SK-N-SH (cell line): ENCODE measurements at regions not wholly inside any gene's neighbourhood (a gene's known extent, or its start where the extent isn't known, plus 50 kb on each side); places are given as distances from the start of the nearest gene placed in this dataset.

ENCODE experiments used
- CTCF ChIA-PET: fragments of 300-600, 350-600 bp; formaldehyde crosslinking; extraction: SDS; loops from one replicate; lab custom pipeline; 2021; lab: Yijun Ruan, JAX
- POLR2A ChIA-PET: fragments of 350-600 bp; sonication (Branson Sonifier 250); formaldehyde crosslinking; extraction: SDS; loops from one replicate; lab custom pipeline; 2020; ENCODE audit warnings: antibody characterized with exemption, inconsistent platforms; lab: Yijun Ruan, JAX
- DNase-seq: peaks from one replicate; pipeline ENCODE4 v3.0.0; 2012
- H2AFZ ChIP-seq: fragments of 200-600 bp; sonication (generic); 2 replicates; pipeline ENCODE4 v1.8.1; 2016; ENCODE audit warnings: antibody characterized with exemption, mild to moderate bottlenecking, low read depth
- H3F3A ChIP-seq: fragments of 200-600 bp; sonication (generic); replicated peaks from 2 replicates; pipeline ENCODE3; 2016; ENCODE audit warnings: antibody characterized with exemption, mild to moderate bottlenecking; ENCODE audit not compliant: insufficient read depth
- H3K27ac ChIP-seq, 2 experiments: fragments of 200-500 bp in 1 of 2; fragments of 200-600 bp in 1 of 2; sonication (Bioruptor generic) in 1 of 2; sonication (generic), shearing (Covaris generic) in 1 of 2; 2 replicates each; pipeline versions ENCODE4 v1.5.1 to v1.6.1; 2014 to 2016; ENCODE audit warnings: low read depth in 2 of 2, inconsistent platforms in 1 of 2, low read length in 1 of 2, mild to moderate bottlenecking in 1 of 2, mixed read lengths in 1 of 2
- H3K27me3 ChIP-seq: fragments of 200-600 bp; sonication (generic), shearing (Covaris generic); 2 replicates; pipeline ENCODE4 v1.6.1; 2016; ENCODE audit warnings: mixed run types; ENCODE audit not compliant: insufficient read depth
- H3K36me3 ChIP-seq, 2 experiments: fragments of 200-500 bp in 1 of 2; fragments of 200-600 bp in 1 of 2; sonication (Bioruptor generic) in 1 of 2; sonication (generic) in 1 of 2; replicated peaks in 1 of 2; 2 replicates each; pipeline versions ENCODE3 to v1.5.1; 2014 to 2016; ENCODE audit warnings: low read length in 1 of 2, mild to moderate bottlenecking in 1 of 2; ENCODE audit not compliant: insufficient read depth in 2 of 2, control insufficient read depth in 1 of 2
- H3K4me1 ChIP-seq, 2 experiments: fragments of 200-500 bp in 1 of 2; fragments of 200-600 bp in 1 of 2; sonication (Bioruptor generic) in 1 of 2; sonication (generic), shearing (Covaris generic) in 1 of 2; 2 replicates each; pipeline versions ENCODE4 v1.5.1 to v1.6.1; 2014 to 2016; ENCODE audit warnings: low read depth in 1 of 2, low read length in 1 of 2, mixed run types in 1 of 2; ENCODE audit not compliant: insufficient read depth in 2 of 2, control insufficient read depth in 1 of 2
- H3K4me2 ChIP-seq: fragments of 200-600 bp; sonication (generic), shearing (Covaris generic); 2 replicates; pipeline ENCODE4 v1.6.1; 2017; ENCODE audit warnings: mixed run types
- H3K4me3 ChIP-seq, 2 experiments: fragments of 200-500 bp in 1 of 2; fragments of 200-600 bp in 1 of 2; sonication (Bioruptor generic) in 1 of 2; sonication (generic), shearing (Covaris generic) in 1 of 2; 2 replicates each; pipeline versions ENCODE4 v1.5.1 to v1.8.1; 2014 to 2016; ENCODE audit warnings: low read depth in 2 of 2, inconsistent platforms in 1 of 2, low read length in 1 of 2, mild to moderate bottlenecking in 1 of 2, mixed read lengths in 1 of 2, moderate library complexity in 1 of 2
- H3K79me2 ChIP-seq: fragments of 200-600 bp; sonication (generic); 2 replicates; pipeline ENCODE4 v1.8.1; 2017; ENCODE audit warnings: mild to moderate bottlenecking; ENCODE audit not compliant: insufficient read depth
- H3K9ac ChIP-seq: fragments of 200-600 bp; sonication (generic); 2 replicates; pipeline ENCODE4 v1.6.1; 2017; ENCODE audit warnings: mixed run types
- H3K9me2 ChIP-seq: fragments of 200-600 bp; sonication (generic); 2 replicates; pipeline ENCODE4 v1.6.1; 2017; ENCODE audit warnings: mixed run types
- H3K9me3 ChIP-seq: fragments of 200-600 bp; sonication (generic); 2 replicates; pipeline ENCODE4 v1.6.1; 2017; ENCODE audit warnings: mixed run types, mild to moderate bottlenecking, moderate library complexity
- H4K20me1 ChIP-seq: fragments of 200-600 bp; sonication (generic); 2 replicates; pipeline ENCODE4 v1.6.1; 2017; ENCODE audit warnings: mild to moderate bottlenecking, mixed run types; ENCODE audit not compliant: insufficient read depth
- CHD2 ChIP-seq: fragments of 150-350 bp; IDR thresholded peaks from 2 replicates; pipeline ENCODE4 v1.6.1; 2018; ENCODE audit warnings: low read length; ENCODE audit not compliant: partially characterized antibody
- EZH2phosphoT487 ChIP-seq: fragments of 200-600 bp; sonication (generic); IDR thresholded peaks from 2 replicates; pipeline ENCODE4 v1.6.1; 2017; ENCODE audit warnings: low read depth, mixed run types, mild to moderate bottlenecking, antibody characterized with exemption, moderate library complexity, borderline replicate concordance
- FOSL2 ChIP-seq: IDR thresholded peaks from 2 replicates; pipeline ENCODE4 v1.4.0; 2012; ENCODE audit warnings: low read depth, mild to moderate bottlenecking, moderate library complexity, borderline replicate concordance
- FOXM1 ChIP-seq: IDR thresholded peaks from 2 replicates; pipeline ENCODE4 v1.4.0; 2012; ENCODE audit warnings: low read depth, mild to moderate bottlenecking
- JUND ChIP-seq: IDR thresholded peaks from 2 replicates; pipeline ENCODE4 v1.4.0; 2012
- MEF2A ChIP-seq: IDR thresholded peaks from 2 replicates; pipeline ENCODE4 v1.4.0; 2012; ENCODE audit warnings: low read depth, borderline replicate concordance
- RAD21 ChIP-seq: IDR thresholded peaks from 2 replicates; pipeline ENCODE4 v1.6.1; 2012; ENCODE audit warnings: mild to moderate bottlenecking, low read length
- RCOR1 ChIP-seq: fragments of 150-350 bp; IDR thresholded peaks from 2 replicates; pipeline ENCODE4 v1.6.1; 2017; ENCODE audit warnings: antibody characterized with exemption, low read length
- RFX5 ChIP-seq: IDR thresholded peaks from 2 replicates; pipeline ENCODE4 v1.6.1; 2012; ENCODE audit warnings: mild to moderate bottlenecking, improper control_type of control experiment, low read length
- RXRA ChIP-seq: IDR thresholded peaks from 2 replicates; pipeline ENCODE4 v1.4.0; 2012; ENCODE audit warnings: low read depth, mild to moderate bottlenecking, borderline replicate concordance
- SIN3A ChIP-seq: IDR thresholded peaks from 2 replicates; pipeline ENCODE4 v1.6.1; 2012; ENCODE audit warnings: low read depth, mild to moderate bottlenecking, low read length, moderate library complexity, borderline replicate concordance
- WGBS: methylation state at CpG from one replicate; pipeline ENCODE4 v1.1.6; 2017; ENCODE audit warnings: low lambda C conversion rate; 5-methylcytosine and 5-hydroxymethylcytosine counted together
- TF ChIP-seq, protein P1 (sequence below): fragments of 200-600 bp; sonication (generic); IDR thresholded peaks from 2 replicates; pipeline ENCODE4 v1.6.1; 2017; ENCODE audit warnings: antibody characterized with exemption, mild to moderate bottlenecking, moderate library complexity
- TF ChIP-seq, protein P2 (sequence below): IDR thresholded peaks from 2 replicates; pipeline ENCODE4; 2012
- TF ChIP-seq, protein P3 (sequence below): IDR thresholded peaks from 2 replicates; pipeline ENCODE4 v1.6.1; 2012; ENCODE audit warnings: mild to moderate bottlenecking, low read depth, low read length, moderate library complexity
- TF ChIP-seq, protein P4 (sequence below): fragments of 150-350 bp; IDR thresholded peaks from 2 replicates; pipeline ENCODE4 v1.6.1; 2017; ENCODE audit warnings: antibody characterized with exemption, low read length, low read depth, borderline replicate concordance

DNA sequence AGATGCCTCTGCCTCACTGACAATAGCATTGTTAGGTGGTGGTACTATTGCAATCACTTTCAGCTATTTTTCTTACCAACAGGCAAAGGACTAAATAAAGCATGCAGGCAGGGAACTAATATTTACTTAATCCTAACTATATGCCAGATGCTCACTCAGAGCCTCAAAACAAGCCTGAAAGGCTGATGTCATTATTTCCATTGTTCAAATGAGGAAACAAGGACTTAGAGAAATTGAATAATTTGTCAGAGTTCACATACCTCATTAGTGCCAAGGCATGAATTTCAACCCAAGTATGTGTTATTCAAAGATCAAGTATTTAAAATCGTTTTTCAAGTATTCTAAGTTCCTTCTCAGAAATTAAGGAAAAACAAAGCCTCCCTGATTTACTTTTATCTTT lies 374.9 kb upstream of the TECRL start:
- TF ChIP-seq CHD2 = no peak
- no peak for TF ChIP-seq RCOR1
- TF ChIP-seq RAD21 = no peak
- TF ChIP-seq, protein P1, sequence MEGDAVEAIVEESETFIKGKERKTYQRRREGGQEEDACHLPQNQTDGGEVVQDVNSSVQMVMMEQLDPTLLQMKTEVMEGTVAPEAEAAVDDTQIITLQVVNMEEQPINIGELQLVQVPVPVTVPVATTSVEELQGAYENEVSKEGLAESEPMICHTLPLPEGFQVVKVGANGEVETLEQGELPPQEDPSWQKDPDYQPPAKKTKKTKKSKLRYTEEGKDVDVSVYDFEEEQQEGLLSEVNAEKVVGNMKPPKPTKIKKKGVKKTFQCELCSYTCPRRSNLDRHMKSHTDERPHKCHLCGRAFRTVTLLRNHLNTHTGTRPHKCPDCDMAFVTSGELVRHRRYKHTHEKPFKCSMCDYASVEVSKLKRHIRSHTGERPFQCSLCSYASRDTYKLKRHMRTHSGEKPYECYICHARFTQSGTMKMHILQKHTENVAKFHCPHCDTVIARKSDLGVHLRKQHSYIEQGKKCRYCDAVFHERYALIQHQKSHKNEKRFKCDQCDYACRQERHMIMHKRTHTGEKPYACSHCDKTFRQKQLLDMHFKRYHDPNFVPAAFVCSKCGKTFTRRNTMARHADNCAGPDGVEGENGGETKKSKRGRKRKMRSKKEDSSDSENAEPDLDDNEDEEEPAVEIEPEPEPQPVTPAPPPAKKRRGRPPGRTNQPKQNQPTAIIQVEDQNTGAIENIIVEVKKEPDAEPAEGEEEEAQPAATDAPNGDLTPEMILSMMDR = no peak
- TF ChIP-seq, protein P2, sequence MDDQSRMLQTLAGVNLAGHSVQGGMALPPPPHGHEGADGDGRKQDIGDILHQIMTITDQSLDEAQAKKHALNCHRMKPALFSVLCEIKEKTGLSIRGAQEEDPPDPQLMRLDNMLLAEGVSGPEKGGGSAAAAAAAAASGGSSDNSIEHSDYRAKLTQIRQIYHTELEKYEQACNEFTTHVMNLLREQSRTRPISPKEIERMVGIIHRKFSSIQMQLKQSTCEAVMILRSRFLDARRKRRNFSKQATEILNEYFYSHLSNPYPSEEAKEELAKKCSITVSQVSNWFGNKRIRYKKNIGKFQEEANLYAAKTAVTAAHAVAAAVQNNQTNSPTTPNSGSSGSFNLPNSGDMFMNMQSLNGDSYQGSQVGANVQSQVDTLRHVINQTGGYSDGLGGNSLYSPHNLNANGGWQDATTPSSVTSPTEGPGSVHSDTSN = no peak
- TF ChIP-seq EZH2phosphoT487 = no peak
- no peak for TF ChIP-seq RXRA
- TF ChIP-seq, protein P3, sequence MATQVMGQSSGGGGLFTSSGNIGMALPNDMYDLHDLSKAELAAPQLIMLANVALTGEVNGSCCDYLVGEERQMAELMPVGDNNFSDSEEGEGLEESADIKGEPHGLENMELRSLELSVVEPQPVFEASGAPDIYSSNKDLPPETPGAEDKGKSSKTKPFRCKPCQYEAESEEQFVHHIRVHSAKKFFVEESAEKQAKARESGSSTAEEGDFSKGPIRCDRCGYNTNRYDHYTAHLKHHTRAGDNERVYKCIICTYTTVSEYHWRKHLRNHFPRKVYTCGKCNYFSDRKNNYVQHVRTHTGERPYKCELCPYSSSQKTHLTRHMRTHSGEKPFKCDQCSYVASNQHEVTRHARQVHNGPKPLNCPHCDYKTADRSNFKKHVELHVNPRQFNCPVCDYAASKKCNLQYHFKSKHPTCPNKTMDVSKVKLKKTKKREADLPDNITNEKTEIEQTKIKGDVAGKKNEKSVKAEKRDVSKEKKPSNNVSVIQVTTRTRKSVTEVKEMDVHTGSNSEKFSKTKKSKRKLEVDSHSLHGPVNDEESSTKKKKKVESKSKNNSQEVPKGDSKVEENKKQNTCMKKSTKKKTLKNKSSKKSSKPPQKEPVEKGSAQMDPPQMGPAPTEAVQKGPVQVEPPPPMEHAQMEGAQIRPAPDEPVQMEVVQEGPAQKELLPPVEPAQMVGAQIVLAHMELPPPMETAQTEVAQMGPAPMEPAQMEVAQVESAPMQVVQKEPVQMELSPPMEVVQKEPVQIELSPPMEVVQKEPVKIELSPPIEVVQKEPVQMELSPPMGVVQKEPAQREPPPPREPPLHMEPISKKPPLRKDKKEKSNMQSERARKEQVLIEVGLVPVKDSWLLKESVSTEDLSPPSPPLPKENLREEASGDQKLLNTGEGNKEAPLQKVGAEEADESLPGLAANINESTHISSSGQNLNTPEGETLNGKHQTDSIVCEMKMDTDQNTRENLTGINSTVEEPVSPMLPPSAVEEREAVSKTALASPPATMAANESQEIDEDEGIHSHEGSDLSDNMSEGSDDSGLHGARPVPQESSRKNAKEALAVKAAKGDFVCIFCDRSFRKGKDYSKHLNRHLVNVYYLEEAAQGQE = no peak
- no peak for TF ChIP-seq RFX5
- no peak for TF ChIP-seq FOSL2
- no peak for TF ChIP-seq SIN3A
- no peak for TF ChIP-seq JUND
- TF ChIP-seq MEF2A = no peak
- TF ChIP-seq FOXM1 = no peak
- TF ChIP-seq, protein P4, sequence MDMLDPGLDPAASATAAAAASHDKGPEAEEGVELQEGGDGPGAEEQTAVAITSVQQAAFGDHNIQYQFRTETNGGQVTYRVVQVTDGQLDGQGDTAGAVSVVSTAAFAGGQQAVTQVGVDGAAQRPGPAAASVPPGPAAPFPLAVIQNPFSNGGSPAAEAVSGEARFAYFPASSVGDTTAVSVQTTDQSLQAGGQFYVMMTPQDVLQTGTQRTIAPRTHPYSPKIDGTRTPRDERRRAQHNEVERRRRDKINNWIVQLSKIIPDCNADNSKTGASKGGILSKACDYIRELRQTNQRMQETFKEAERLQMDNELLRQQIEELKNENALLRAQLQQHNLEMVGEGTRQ = no peak
- DNase-seq = no peak
- Histone ChIP-seq H3K36me3 (no peaks in the 10 kb centered on the region), H2AFZ (no peak overlapping the region), H4K20me1 (no peaks in the 10 kb centered on the region), H3K4me3 (no peak overlapping the region), H3K9ac (no peak overlapping the region), H3F3A (no peaks in the 10 kb centered on the region), H3K9me3 (no peaks in the 10 kb centered on the region), H3K27me3 (no peaks in the 10 kb centered on the region), H3K4me2 (no peak overlapping the region), H3K4me1 (no peaks in the 10 kb centered on the region), H3K9me2 (no peaks in the 10 kb centered on the region), H3K27ac (no peak overlapping the region), H3K79me2 (no peaks in the 10 kb centered on the region)
- 3% methylated on average over 1 of the region's 1 CpG for WGBS
- CTCF ChIA-PET = interaction anchor here (1.1 kb wide), 1 partner anchor 12 kb away, joined by 3 read pairs; no protein-coding TSS in a partner anchor
- POLR2A ChIA-PET = no interaction called here
